GM13976 (cell line): ENCODE measurements at regions not wholly inside any gene's neighbourhood (a gene's known extent, or its start where the extent isn't known, plus 50 kb on each side); places are given as distances from the start of the nearest gene placed in this dataset.
"Not testable (repeated sequence)": the region's sequence is repeated elsewhere in the genome, so short reads cannot be mapped to it uniquely, and the experiment has no call there.

ENCODE experiments used
- DNase-seq: peaks from one replicate; pipeline ENCODE4 v3.0.0; 2012; ENCODE audit warnings: low spot score
- in situ Hi-C: fragments of 300-500 bp; cut with MboI; formaldehyde crosslinking; loops from one replicate; pipeline ENCODE4 v1.12.0; 2022; ENCODE audit warnings: low sequenced_read_pairs, mixed read lengths, inconsistent platforms; ENCODE audit not compliant: unreplicated experiment
- TF ChIP-seq, protein P1 (sequence below): IDR thresholded peaks from 2 replicates; pipeline ENCODE4 v1.5.1; 2012; ENCODE audit warnings: borderline replicate concordance, mild to moderate bottlenecking; ENCODE audit not compliant: insufficient read depth; ENCODE audit errors: extremely low read depth, missing control alignments, control extremely low read depth

DNA sequence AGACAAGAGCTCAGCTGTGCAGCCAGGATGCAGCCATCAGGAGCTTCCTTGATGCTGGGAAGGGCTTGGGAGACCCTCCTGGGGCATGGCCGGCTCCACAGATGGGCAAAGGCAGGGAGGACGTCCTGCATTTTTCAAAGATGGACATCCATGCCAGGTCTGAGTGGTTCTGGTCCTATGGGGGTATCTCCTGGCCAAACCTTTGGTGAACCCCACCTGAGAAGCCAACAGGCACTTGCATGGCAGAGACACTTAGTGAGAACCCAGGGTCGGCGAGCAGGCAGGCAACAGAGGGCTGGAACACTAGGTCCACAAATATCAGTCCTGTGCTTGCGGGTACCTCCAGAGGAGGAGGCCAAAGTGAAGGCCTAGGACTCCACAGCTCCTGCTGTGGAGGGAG, 70.0 kb downstream of the KCTD15 start:
- no peak for DNase-seq
- in situ Hi-C loops = no loop called here
- TF ChIP-seq, protein P1, sequence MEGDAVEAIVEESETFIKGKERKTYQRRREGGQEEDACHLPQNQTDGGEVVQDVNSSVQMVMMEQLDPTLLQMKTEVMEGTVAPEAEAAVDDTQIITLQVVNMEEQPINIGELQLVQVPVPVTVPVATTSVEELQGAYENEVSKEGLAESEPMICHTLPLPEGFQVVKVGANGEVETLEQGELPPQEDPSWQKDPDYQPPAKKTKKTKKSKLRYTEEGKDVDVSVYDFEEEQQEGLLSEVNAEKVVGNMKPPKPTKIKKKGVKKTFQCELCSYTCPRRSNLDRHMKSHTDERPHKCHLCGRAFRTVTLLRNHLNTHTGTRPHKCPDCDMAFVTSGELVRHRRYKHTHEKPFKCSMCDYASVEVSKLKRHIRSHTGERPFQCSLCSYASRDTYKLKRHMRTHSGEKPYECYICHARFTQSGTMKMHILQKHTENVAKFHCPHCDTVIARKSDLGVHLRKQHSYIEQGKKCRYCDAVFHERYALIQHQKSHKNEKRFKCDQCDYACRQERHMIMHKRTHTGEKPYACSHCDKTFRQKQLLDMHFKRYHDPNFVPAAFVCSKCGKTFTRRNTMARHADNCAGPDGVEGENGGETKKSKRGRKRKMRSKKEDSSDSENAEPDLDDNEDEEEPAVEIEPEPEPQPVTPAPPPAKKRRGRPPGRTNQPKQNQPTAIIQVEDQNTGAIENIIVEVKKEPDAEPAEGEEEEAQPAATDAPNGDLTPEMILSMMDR = no peak

DNA sequence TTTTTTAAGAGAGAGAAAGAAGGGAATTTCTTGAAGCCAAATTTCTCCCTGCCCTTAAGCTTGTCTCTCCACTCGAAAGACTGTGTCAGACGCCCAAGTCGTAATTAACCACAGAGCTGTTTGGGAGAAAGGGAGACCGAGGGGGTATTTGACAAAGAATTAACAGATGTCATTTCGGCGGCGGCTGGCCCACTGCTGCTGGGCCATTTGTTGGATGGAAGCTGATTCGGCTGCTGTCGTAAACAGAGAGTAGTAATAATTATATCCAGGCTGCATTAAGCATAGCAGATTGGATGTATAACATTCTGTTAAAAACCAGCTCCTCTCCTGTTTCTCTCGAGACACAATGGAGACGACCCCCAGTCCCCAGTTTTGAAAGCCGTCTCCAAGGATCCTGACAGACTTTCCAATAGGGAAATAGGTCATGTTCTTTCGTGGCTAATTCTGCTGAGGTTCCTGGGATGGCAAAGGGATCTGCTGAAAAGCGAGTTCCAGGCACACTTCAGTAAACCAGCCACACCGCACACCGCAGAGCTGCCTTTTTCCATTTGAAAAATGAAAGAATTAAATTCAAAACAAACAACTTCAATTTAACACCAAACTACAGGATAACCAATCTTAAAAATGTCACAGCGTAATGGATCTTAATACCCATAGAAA, 71.5 kb downstream of the KCTD15 start:
- DNase-seq = no peak
- TF ChIP-seq, protein P1 = no peak
- in situ Hi-C loops = no loop called here

DNA sequence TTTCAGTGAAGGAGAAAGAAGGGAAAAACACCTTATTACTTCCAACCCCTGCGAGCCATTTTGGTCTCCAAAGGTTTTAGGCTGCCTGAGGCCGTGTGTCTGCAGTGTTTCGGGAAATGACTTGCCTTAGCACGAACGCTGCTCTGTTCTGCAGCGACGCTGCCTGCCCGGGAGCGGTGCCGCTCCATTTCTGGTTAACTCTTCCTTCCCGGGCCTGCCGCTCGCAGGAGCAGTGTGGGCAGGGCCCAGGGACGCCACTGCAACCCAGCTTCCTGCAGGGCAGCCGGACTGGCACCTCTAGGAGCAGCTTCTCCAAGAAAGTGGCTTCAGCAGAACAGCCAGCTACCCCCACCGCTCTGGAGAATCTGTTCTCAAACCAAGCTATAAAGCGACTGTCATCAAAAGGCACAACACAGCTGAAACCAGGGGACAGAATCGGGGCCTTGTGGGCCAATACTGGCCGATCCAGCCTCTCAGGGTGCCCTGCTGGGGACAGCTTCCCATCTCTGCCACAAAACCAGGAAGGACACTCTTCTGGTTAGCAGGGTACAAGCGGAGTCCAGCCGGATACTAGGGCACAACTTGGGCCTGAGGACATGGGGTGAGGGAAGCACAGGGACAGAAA, 72.2 kb downstream of the KCTD15 start:
- TF ChIP-seq, protein P1 = no peak
- DNase-seq = peak; percentile 8
- in situ Hi-C loops = no loop called here

DNA sequence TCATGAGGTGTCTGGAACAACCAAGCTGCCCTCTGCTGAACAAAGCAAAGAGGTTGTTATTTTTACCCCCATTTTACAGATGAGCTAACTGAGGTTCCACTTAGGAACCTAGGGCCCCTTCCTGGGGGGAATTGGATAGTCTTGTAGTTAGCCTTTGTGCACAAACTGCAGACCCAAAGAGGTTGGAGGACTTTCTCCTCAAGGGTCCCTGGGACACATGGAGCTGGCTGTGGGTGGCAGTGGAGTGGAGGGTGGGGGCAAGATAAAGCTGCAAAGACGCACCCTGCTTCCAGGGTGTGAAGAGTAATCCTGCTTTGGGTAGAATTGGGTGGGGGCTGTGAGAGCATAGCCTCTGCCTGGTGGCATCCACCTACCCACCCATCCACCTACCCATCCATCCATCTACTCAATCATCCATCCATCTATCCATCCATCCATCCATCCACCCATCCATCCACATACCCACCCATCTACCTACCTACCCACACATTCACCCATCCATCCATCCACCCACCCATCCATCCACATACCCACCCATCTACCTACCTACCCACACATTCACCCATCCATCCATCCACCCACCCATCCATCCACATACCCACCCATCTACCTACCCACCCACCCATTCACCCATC, 73.7 kb downstream of the KCTD15 start:
- in situ Hi-C loops, DNase-seq: not testable (repeated sequence)

DNA sequence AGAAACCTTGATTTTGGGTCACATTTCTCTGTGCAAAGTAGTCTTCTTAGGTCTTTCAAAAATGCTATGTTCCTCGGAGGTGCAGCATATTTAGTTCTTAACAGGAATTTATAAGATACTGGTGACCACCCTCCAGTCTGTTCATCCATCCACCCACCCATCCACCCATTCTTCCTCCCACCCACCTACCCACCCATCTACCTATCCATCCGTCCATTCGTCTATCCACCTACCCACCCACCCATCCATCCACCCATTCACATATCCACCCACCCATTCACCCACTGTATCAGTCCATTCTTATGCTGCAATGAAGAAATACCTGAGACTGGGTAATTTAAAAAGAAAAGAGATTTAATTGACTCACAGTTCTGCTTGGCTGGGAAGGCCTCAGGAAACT, 74.9 kb downstream of the KCTD15 start:
- in situ Hi-C loops = no loop called here
- DNase-seq = no peak

DNA sequence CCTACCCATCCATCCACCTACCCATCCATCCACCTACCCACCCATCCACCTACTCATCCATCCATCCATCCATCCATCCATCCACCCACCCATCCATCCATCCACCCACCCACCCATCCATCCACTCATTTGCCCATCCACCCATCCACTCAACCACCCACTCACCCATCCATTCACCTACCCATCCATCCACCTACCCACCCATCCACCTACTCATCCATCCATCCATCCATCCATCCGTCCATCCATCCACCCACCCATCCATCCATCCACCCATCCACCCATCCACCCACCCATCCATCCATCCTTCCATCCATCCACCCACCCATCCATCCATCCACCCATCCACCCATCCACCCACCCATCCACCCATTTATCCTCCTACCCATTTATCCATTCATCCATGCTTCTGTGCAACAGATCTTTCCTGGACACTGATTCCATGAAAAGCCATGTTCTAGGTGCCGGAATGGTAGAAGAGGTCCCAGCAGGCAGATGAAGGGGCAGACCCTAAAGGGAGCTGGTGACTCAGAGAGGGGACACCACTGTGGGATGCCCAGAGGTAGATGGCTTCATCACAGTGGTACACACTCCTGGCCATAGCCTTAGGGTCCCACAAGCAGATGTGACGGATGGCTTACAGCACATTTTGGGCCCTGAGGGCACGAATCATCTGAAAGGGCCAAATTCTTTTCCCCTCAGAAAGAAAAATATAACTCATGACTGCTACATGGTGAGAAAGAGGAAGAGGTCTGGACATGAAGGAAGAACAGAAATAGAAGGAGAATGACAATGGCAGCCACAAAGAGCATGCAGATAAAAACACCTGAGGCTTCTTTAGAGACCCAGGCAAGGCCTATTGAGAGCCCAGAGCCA, 76.0 kb downstream of the KCTD15 start:
- TF ChIP-seq, protein P1 = no peak
- no peak for DNase-seq
- in situ Hi-C loops = no loop called here

More for the DNA sequence above, 74.9 kb downstream of the KCTD15 start:
- TF ChIP-seq, protein P1 = no peak

DNA sequence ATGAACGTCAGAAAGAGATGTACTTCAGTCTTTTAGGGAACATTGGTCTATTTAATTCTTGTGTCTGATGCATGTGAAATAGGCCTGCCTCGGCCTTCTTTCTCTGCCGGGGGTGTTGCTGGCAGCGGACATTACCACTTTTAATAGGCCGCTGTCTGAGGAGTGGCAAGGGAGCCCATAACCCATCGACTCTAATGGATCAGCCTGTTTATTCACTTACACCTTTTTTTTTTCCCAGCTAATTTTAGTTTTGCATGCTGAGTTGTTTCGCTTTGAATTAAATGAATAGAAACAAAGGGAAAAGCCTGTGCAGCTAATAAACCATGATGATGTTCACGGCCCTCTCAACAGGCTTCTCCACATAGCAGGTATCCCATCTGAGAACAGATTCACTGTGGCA, 78.4 kb downstream of the KCTD15 start:
- in situ Hi-C loops = no loop called here
- no peak for DNase-seq
- TF ChIP-seq, protein P1 = no peak
